ENCODE measurements at regions not wholly inside any gene's neighbourhood (a gene's known extent, or its start where the extent isn't known, plus 50 kb on each side); places are given as distances from the start of the nearest gene placed in this dataset.
"Not testable (repeated sequence)": the region's sequence is repeated elsewhere in the genome, so short reads cannot be mapped to it uniquely, and the experiment has no call there.

- not testable (repeated sequence) for DNase-seq (ENCODE audit: low read depth in 2 of 2)
Observed at GRCh38 chr20:25864963-25865714, 168.5 kb upstream of the ZNF337 start.

- no peak for DNase-seq (ENCODE audit: low read depth in 2 of 2)
Observed at GRCh38 chr20:25864326-25864962, 167.8 kb upstream of the ZNF337 start.

DNA sequence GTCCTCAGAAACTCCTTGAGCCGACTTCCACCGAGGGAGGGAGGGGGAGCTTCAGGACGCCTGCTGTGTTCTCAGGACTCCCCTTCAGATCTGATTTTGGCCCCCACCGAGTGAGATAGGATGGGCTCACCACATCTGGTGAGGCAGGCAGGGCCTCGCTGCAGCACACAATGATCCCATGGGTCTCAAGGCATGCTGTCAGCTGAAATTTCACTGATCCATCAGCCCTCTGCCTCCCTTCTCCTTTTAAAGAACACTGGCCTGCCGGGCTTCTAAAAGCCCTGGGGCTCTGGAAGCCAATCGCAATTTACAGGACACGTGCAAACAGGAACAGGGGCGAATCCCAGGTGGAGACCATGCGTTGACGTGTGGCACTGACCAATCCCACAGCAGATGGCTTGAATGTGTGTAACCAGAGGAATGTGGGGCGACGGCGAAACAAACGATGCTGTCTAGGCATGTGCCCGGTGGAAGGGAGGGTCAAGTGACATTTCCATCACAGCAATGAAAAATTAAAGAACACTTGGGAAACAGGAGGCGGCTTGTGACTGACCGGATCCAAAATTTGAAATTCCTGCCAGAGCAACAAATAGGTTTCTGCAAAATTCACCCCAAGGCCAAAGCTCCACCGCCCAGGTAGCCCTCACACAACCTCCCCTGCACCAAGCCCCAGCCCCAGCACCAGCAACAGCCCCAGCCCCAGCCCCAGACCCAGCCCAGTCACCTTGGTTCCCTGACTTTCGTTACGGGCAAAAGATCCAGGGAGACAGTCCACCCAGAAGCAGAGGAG is 167.1 kb upstream of the ZNF337 start:
- no peak for DNase-seq (ENCODE audit: low read depth in 2 of 2)

GRCh38 chr20:25862967-25863530 is 166.4 kb upstream of the ZNF337 start:
- DNase-seq (ENCODE audit: low read depth in 2 of 2) = peak; percentile 79

GRCh38 chr20:25860531-25861150 is 164.0 kb upstream of the ZNF337 start:
- no peak for DNase-seq (ENCODE audit: low read depth in 2 of 2)

GRCh38 chr20:25859649-25860530 is 163.2 kb upstream of the ZNF337 start:
- peak; percentile 60 to 76 for DNase-seq (ENCODE audit: low read depth in 2 of 2)

DNA sequence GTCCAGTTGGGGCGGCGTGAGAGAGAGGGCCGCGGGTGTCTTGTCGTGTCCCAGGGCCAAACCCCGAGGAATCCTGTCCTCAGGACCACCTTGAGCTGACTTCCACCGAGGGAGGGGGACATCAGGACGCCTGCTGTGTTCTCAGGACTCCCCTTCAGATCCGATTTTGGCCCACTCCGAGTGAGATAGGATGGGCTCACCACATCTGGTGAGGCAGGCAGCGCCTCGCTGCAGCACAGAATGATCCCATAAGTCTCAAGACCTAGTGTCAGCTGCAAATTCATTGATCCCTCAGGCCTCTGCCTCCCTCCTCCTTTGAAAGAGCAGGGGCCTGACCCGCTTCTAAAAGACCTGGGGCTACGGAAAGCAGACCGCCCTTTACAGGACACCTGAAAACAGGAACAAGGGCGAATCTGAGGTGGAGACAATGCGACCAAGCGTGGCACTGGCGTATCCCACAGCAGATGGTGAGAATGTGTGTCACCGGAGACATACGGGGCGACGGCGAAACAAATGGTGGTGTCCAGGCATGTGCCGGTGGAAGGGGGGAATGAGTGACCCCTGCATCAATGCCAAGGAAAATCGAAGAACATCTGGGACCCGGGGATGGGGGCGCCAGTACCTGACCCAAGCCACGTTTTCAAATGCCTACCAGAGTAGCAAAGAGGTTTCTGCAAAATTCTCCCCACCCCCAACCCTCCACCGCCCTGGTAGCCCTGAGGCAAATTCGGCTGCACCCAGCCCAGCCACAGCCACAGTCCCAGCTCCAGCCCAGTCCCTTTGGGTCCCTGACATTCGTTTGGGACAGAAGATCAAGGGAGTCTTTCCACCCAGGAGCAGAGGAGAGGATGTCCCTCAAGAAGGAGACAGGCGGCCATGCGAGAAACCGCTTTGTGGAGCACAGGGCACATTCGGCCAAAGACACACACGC is 162.1 kb upstream of the ZNF337 start:
- DNase-seq (ENCODE audit: low read depth in 2 of 2) = no peak

GRCh38 chr20:25857091-25857788 is 160.6 kb upstream of the ZNF337 start:
- DNase-seq (ENCODE audit: low read depth in 2 of 2) = not testable (repeated sequence)

GRCh38 chr20:25856256-25856884 is 159.7 kb upstream of the ZNF337 start:
- DNase-seq (ENCODE audit: low read depth in 2 of 2) = no peak

DNA sequence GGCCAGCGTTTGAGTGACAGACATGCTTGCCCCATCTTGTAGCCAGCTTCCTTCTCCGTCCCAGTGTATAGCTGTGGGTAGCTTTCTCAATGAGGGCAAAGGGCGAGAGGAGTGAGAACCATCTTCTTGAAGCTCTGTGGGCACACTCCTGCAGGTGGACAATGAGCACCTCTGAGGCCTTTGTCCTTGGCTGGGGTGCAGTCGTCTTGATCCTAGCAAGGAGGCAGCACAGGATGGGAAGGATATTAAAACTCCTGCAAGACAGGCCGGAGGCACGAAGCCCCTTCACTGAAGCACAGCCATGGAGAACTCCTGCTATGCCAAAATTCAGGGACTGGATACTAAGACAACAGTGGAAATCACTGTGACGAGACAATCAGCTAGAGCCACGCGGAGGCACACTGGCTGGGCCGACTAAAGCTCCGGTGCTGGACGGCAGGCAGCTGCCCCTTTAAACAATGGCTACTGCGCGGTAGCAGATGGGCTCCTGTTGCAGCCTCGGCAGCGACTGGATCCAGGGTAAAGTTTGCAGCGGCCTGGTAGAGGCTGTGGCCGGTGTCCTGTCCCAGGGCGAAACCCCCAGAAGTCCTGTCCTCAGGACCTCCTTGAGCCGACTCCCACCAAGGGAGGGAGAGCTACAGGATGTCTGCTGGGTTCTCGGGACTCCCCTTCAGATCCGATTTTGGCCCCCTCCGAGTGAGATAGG is 159.0 kb upstream of the ZNF337 start:
- not testable (repeated sequence) for DNase-seq (ENCODE audit: low read depth in 2 of 2)

DNA sequence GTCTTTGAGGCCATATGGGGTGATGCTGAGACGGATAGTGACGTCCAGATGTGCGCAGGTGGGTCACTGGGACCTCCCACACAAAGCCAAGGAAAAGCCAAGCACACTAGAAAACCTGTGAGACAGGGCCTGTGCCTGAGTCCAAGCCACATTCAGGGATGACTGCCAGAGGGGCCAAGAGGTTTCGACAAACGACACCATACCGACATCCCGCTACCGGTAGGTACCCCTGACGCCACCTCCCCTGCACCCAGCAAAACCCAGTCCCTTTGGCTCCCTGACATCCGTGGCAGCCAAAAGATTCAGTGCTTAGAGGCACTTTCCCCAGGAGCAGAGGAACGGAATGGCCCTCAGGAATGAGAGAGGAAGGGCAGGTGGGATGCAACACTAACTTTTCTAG is 158.0 kb upstream of the ZNF337 start:
- DNase-seq (ENCODE audit: low read depth in 2 of 2) = not testable (repeated sequence)

GRCh38 chr20:25853718-25854388 is 157.2 kb upstream of the ZNF337 start:
- peak; percentile 75 to 81 for DNase-seq (ENCODE audit: low read depth in 2 of 2)

DNA sequence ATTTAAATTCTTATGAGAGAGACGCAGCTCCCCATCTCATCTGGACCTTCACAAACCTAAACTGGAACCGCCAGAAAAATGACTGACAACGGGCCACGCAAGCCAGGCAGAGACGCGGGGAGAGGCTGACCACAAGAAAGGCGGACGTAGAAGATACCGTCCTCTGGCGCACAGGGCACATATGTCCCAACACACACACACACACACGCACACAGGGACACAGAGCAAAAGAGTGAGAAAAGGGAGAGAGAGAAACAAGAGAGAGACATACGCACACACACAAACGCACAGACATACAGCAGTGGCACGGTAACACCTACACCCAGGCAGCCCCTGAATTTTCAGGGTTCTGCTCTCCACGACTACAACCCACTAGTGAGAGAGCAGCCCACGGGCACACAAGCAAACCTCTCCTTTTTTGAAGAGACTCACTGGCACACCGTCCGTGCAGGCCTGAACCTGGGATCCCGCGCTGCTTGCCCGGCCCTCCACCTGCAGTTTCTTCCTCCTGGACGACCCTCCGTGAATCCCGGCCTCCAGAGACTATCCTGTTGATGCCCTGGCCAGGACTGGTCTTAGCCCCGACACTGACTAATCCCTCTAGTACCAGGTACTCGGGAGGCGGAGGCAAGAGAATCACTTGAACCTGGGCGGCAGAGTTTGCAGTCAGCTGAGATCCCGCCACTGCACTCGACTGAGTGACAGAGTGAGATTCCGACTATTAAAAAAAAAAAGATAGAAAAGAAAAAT is 156.5 kb upstream of the ZNF337 start:
- DNase-seq (ENCODE audit: low read depth in 2 of 2) = not testable (repeated sequence)

- not testable (repeated sequence) for DNase-seq (ENCODE audit: low read depth in 2 of 2)
Observed at GRCh38 chr20:25850133-25850532, 153.5 kb upstream of the ZNF337 start.

GRCh38 chr20:25848222-25848621 is 151.6 kb upstream of the ZNF337 start:
- DNase-seq (ENCODE audit: low read depth in 2 of 2) = no peak

DNA sequence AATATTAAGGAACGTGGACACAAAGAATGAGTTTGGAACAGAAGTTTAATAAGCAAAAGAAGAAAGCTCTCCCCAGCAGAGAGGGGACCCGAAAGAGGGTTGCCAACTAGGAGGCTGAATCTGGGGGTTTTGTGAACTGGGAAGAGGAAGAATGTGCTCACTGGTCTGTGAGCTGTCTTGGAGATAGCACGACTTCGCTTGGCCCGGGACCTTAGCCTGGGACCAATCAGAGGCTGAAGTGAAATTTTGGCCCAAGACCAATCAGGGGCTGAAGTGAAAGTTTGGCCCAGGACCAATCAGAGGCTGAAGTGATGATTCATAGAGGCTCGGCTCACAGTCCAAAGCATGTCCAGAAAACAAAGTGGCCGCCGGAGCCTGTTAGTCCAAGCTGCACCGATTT is 148.0 kb upstream of the ZNF337 start:
- DNase-seq (ENCODE audit: low read depth in 2 of 2) = not testable (repeated sequence)

GRCh38 chr20:25813511-25813910 is 116.9 kb upstream of the ZNF337 start:
- DNase-seq (ENCODE audit: low read depth in 2 of 2) = not testable (repeated sequence)

Data from stimulated activated CD4-positive, alpha-beta T cell treated with anti-CD3 and anti-CD28 coated beads, Interleukin-4, amount 100 ng/mL, for 48 hours (primary cell).